ENCODE measurements at regions not wholly inside any gene's neighbourhood (a gene's known extent, or its start where the extent isn't known, plus 50 kb on each side); places are given as distances from the start of the nearest gene placed in this dataset.
"Not testable (repeated sequence)": the region's sequence is repeated elsewhere in the genome, so short reads cannot be mapped to it uniquely, and the experiment has no call there.

GRCh38 chr4:57191523-57192034, 81.4 kb upstream of the IGFBP7 start:
- peaks cover 0 to 5% (median 0%) of the 10 kb centered on the region in 4 donors for H3K4me1 Mint-ChIP-seq
- Histone ChIP-seq H3K4me1 (ENCODE audit: control insufficient read depth, insufficient read depth, low read length, poor library complexity, severe bottlenecking) (no peaks in the 10 kb centered on the region), H3K4me3 (ENCODE audit: low read depth, low read length) (no peak overlapping the region), H3K27me3 (ENCODE audit: control insufficient read depth, insufficient read depth, low read length) (no peaks in the 10 kb centered on the region), H3K27ac (ENCODE audit: insufficient read depth, low read length, poor library complexity, severe bottlenecking) (no peak overlapping the region), H3K36me3 (ENCODE audit: control insufficient read depth, insufficient read depth, low read length) (no peaks in the 10 kb centered on the region), H3K9me3 (ENCODE audit: control insufficient read depth in 2 of 2, low read length in 2 of 2) (no peaks in the 10 kb centered on the region)
- H3K27me3 Mint-ChIP-seq, result peaks cover 11% of the 10 kb centered on the region
- H3K36me3 Mint-ChIP-seq, result no peaks in the 10 kb centered on the region
- ATAC-seq (ENCODE audit: low read depth in 2 of 2) (no peak), DNase-seq (no peak)
- no peak overlapping the region for H3K27ac Mint-ChIP-seq
- H3K4me3 Mint-ChIP-seq, result no peak overlapping the region
- peaks cover 0 to 1% (median 0%) of the 10 kb centered on the region in 7 donors for H3K9me3 Mint-ChIP-seq

DNA sequence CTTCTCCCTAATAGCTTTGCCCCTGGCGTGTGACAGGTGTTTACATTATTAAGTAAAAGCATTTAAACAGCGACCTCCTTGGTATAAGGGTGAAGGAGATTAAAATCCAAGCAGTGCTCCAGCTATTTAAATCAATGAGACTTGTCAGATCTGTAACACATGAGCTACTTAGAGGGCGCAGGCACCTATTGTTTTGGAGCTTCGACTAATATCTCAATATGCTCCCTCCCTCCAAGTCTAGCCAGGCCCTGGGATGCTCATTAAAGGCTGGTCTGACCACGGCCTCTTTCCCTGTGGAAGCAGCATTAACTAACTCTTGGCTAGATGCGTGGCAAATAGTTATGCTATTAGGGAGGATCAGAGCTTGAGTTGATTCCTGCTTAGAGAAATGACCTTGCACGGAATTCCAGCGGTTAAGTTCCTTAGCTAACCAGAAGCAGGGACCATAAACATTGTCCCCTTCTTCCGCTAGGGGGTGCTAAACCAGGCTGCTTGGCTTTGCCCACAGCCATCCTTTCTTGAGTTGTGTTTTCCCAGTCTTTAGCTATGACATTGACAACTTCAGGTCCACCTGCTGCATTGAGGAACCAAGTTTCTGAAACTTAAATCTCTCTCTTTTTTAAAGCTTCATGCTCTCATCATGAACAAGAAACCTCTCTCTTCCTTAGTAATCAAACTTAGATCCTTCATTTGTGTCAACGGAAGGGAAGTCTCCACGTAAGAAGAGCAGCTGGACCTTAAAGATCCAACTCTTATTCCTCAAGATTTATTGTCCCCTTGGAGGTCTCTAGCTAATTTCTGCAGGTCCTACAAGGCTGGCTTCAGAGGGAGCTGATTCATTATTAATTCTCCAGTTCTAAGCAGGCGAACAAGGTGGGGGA, 80.7 kb upstream of the IGFBP7 start:
- DNase-seq (peak in 1 of 3 donors; percentile 10), ATAC-seq (ENCODE audit: low read depth in 2 of 2) (no peak)
- H3K9me3 ChIP-seq (ENCODE audit: control insufficient read depth in 2 of 2, low read length in 2 of 2), result no peaks in the 10 kb centered on the region
- no peaks in the 10 kb centered on the region for H3K36me3 ChIP-seq (ENCODE audit: control insufficient read depth, insufficient read depth, low read length)
- no peaks in the 10 kb centered on the region for H3K27me3 ChIP-seq (ENCODE audit: control insufficient read depth, insufficient read depth, low read length)
- H3K27ac Mint-ChIP-seq, result no peak overlapping the region
- H3K4me1 Mint-ChIP-seq, result peaks cover 0 to 5% (median 0%) of the 10 kb centered on the region in 4 donors
- H3K27ac ChIP-seq (ENCODE audit: insufficient read depth, low read length, poor library complexity, severe bottlenecking), result no peak overlapping the region
- H3K4me3 Mint-ChIP-seq, result no peak overlapping the region
- no peaks in the 10 kb centered on the region for H3K36me3 Mint-ChIP-seq
- peaks cover 0 to 1% (median 0%) of the 10 kb centered on the region in 7 donors for H3K9me3 Mint-ChIP-seq
- peaks cover 11% of the 10 kb centered on the region for H3K27me3 Mint-ChIP-seq
- H3K4me3 ChIP-seq (ENCODE audit: low read depth, low read length), result no peak overlapping the region
- no peaks in the 10 kb centered on the region for H3K4me1 ChIP-seq (ENCODE audit: control insufficient read depth, insufficient read depth, low read length, poor library complexity, severe bottlenecking)

- H3K36me3 ChIP-seq (ENCODE audit: control insufficient read depth, insufficient read depth, low read length), result no peaks in the 10 kb centered on the region
- Mint-ChIP-seq H3K4me1 (no peaks in the 10 kb centered on the region), H3K4me3 (no peak overlapping the region), H3K36me3 (no peaks in the 10 kb centered on the region), H3K27me3 (no peaks in the 10 kb centered on the region), H3K9me3 (peaks cover 0 to 5% (median 0%) of the 10 kb centered on the region in 7 donors), H3K27ac (no peak overlapping the region)
- H3K27me3 ChIP-seq (ENCODE audit: control insufficient read depth, insufficient read depth, low read length), result no peaks in the 10 kb centered on the region
- H3K9me3 ChIP-seq (ENCODE audit: control insufficient read depth in 2 of 2, low read length in 2 of 2), result no peaks in the 10 kb centered on the region
- no peak overlapping the region for H3K27ac ChIP-seq (ENCODE audit: insufficient read depth, low read length, poor library complexity, severe bottlenecking)
- no peak overlapping the region for H3K4me3 ChIP-seq (ENCODE audit: low read depth, low read length)
- DNase-seq (no peak), ATAC-seq (ENCODE audit: low read depth in 2 of 2) (no peak)
- H3K4me1 ChIP-seq (ENCODE audit: control insufficient read depth, insufficient read depth, low read length, poor library complexity, severe bottlenecking), result no peaks in the 10 kb centered on the region
Measured at GRCh38 chr4:57187246-57187645, 77.1 kb upstream of the IGFBP7 start.

GRCh38 chr4:57184378-57185029, 74.3 kb upstream of the IGFBP7 start:
- Mint-ChIP-seq H3K36me3 (no peaks in the 10 kb centered on the region), H3K27ac (no peak overlapping the region), H3K9me3 (peaks cover 0 to 5% (median 0%) of the 10 kb centered on the region in 7 donors), H3K27me3 (no peaks in the 10 kb centered on the region), H3K4me1 (no peaks in the 10 kb centered on the region), H3K4me3 (no peak overlapping the region)
- no peak for DNase-seq
- Histone ChIP-seq H3K27ac (ENCODE audit: insufficient read depth, low read length, poor library complexity, severe bottlenecking) (no peak overlapping the region), H3K4me1 (ENCODE audit: control insufficient read depth, insufficient read depth, low read length, poor library complexity, severe bottlenecking) (no peaks in the 10 kb centered on the region), H3K4me3 (ENCODE audit: low read depth, low read length) (no peak overlapping the region), H3K36me3 (ENCODE audit: control insufficient read depth, insufficient read depth, low read length) (no peaks in the 10 kb centered on the region), H3K27me3 (ENCODE audit: control insufficient read depth, insufficient read depth, low read length) (no peaks in the 10 kb centered on the region), H3K9me3 (ENCODE audit: control insufficient read depth in 2 of 2, low read length in 2 of 2) (no peaks in the 10 kb centered on the region)
- ATAC-seq (ENCODE audit: low read depth in 2 of 2), result no peak

- no peak overlapping the region for H3K4me3 ChIP-seq (ENCODE audit: low read depth, low read length)
- Mint-ChIP-seq H3K27ac (no peak overlapping the region), H3K4me3 (no peak overlapping the region), H3K9me3 (peaks cover 0 to 4% (median 0%) of the 10 kb centered on the region in 7 donors), H3K36me3 (no peaks in the 10 kb centered on the region), H3K4me1 (no peaks in the 10 kb centered on the region), H3K27me3 (no peaks in the 10 kb centered on the region)
- no peaks in the 10 kb centered on the region for H3K27me3 ChIP-seq (ENCODE audit: control insufficient read depth, insufficient read depth, low read length)
- DNase-seq (no peak), ATAC-seq (ENCODE audit: low read depth in 2 of 2) (no peak)
- no peak overlapping the region for H3K27ac ChIP-seq (ENCODE audit: insufficient read depth, low read length, poor library complexity, severe bottlenecking)
- no peaks in the 10 kb centered on the region for H3K4me1 ChIP-seq (ENCODE audit: control insufficient read depth, insufficient read depth, low read length, poor library complexity, severe bottlenecking)
- H3K36me3 ChIP-seq (ENCODE audit: control insufficient read depth, insufficient read depth, low read length), result no peaks in the 10 kb centered on the region
- no peaks in the 10 kb centered on the region for H3K9me3 ChIP-seq (ENCODE audit: control insufficient read depth in 2 of 2, low read length in 2 of 2)
Measured at GRCh38 chr4:57182132-57182874, 72.1 kb upstream of the IGFBP7 start.

DNA sequence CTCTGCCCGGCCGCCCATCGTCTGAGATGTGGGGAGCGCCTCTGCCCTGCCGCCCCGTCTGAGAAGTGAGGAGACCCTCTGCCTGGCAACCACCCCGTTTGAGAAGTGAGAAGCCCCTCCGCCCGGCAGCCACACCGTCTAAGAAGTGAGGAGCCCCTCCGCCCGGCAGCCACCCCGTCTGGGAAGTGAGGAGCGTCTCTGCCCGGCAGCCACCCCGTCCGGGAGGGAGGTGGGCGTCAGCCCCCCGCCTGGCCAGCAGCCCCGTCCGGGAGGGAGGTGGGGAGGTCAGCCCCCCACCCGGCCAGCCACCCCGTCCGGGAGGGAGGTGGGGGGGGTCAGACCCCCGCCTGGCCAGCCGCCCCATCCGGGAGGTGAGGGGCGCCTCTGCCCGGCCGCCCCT, 63.0 kb upstream of the IGFBP7 start:
- H3K27ac Mint-ChIP-seq; H3K27ac ChIP-seq (ENCODE audit: insufficient read depth, low read length, poor library complexity, severe bottlenecking); H3K36me3 Mint-ChIP-seq; ATAC-seq (ENCODE audit: low read depth in 2 of 2); H3K4me1 ChIP-seq (ENCODE audit: control insufficient read depth, insufficient read depth, low read length, poor library complexity, severe bottlenecking); H3K36me3 ChIP-seq (ENCODE audit: control insufficient read depth, insufficient read depth, low read length); H3K9me3 ChIP-seq (ENCODE audit: control insufficient read depth in 2 of 2, low read length in 2 of 2); H3K27me3 ChIP-seq (ENCODE audit: control insufficient read depth, insufficient read depth, low read length); DNase-seq; H3K9me3 Mint-ChIP-seq; H3K4me1 Mint-ChIP-seq; H3K4me3 Mint-ChIP-seq; H3K4me3 ChIP-seq (ENCODE audit: low read depth, low read length); H3K27me3 Mint-ChIP-seq: not testable (repeated sequence)

GRCh38 chr4:57172065-57172464, 61.9 kb upstream of the IGFBP7 start:
- Mint-ChIP-seq H3K36me3 (no peaks in the 10 kb centered on the region), H3K9me3 (peaks cover 0 to 9% (median 0%) of the 10 kb centered on the region in 7 donors), H3K27ac (no peak overlapping the region), H3K4me1 (no peaks in the 10 kb centered on the region), H3K27me3 (peaks cover 5% of the 10 kb centered on the region), H3K4me3 (no peak overlapping the region)
- Histone ChIP-seq H3K27me3 (ENCODE audit: control insufficient read depth, insufficient read depth, low read length) (no peaks in the 10 kb centered on the region), H3K4me1 (ENCODE audit: control insufficient read depth, insufficient read depth, low read length, poor library complexity, severe bottlenecking) (no peaks in the 10 kb centered on the region), H3K27ac (ENCODE audit: insufficient read depth, low read length, poor library complexity, severe bottlenecking) (no peak overlapping the region), H3K9me3 (ENCODE audit: control insufficient read depth in 2 of 2, low read length in 2 of 2) (no peaks in the 10 kb centered on the region), H3K4me3 (ENCODE audit: low read depth, low read length) (no peak overlapping the region), H3K36me3 (ENCODE audit: control insufficient read depth, insufficient read depth, low read length) (no peaks in the 10 kb centered on the region)
- no peak for ATAC-seq (ENCODE audit: low read depth in 2 of 2)
- no peak for DNase-seq

Data from CD4-positive, CD25-positive, alpha-beta regulatory T cell (primary cell).